ENCODE measurements at regions not wholly inside any gene's neighbourhood (a gene's known extent, or its start where the extent isn't known, plus 50 kb on each side); places are given as distances from the start of the nearest gene placed in this dataset.

- no peak for TF ChIP-seq SIN3A (IDR thresholded peaks at IDR 0.05; ENCODE audit: low read depth)
- TF ChIP-seq POLR2A (IDR thresholded peaks at IDR 0.05; ENCODE audit: borderline replicate concordance, extremely low read depth, insufficient read depth, insufficient read length), result no peak
- no peak for TF ChIP-seq EZH2 (IDR thresholded peaks at IDR 0.05)
- no peak for TF ChIP-seq CTCF (IDR thresholded peaks at IDR 0.05 in 2 of 3, conservative IDR thresholded peaks at IDR 0.05 in 1 of 3; ENCODE audit: borderline replicate concordance in 1 of 3, insufficient read depth in 1 of 3, low read depth in 2 of 3, low read length in 2 of 3)
- no peak for TF ChIP-seq ELF1 (IDR thresholded peaks at IDR 0.05; ENCODE audit: borderline replicate concordance, low read depth)
- TF ChIP-seq ZNF274 (IDR thresholded peaks at IDR 0.05; ENCODE audit: low read depth, low read length), result no peak
- no peak for TF ChIP-seq RAD21 (IDR thresholded peaks at IDR 0.05; ENCODE audit: low read depth)
- TF ChIP-seq CEBPB (IDR thresholded peaks at IDR 0.05; ENCODE audit: low read depth), result no peak
- TF ChIP-seq EZH2phosphoT487 (IDR thresholded peaks at IDR 0.05; ENCODE audit: borderline replicate concordance), result no peak
- no peak for TF ChIP-seq POLR2AphosphoS5 (IDR thresholded peaks at IDR 0.05; ENCODE audit: low read depth, low read length)
Observed at GRCh38 chr3:83946049-83946448, 1012.7 kb upstream of the CADM2 start.
